Calu3 (cell line): ENCODE measurements at regions not wholly inside any gene's neighbourhood (a gene's known extent, or its start where the extent isn't known, plus 50 kb on each side); places are given as distances from the start of the nearest gene placed in this dataset.

ENCODE experiments used
- BruUV-seq: library from RNA; stranded (reverse); fragments of 400-500 nt; replicated peaks from 2 replicates; lab custom pipeline; 2021; lab: Mats Ljungman, UMichigan
- CTCF ChIA-PET: fragments of 300-600 bp; sonication (Branson Sonifier 250); formaldehyde crosslinking; loops from one replicate; lab custom pipeline; 2022; ENCODE audit warnings: antibody characterized with exemption; lab: Charles Lee
- DNase-seq: peaks from one replicate; pipeline ENCODE4 v3.0.0; 2022
- H3K27ac Mint-ChIP-seq: one replicate; pipeline ENCODE4 v1.8.0; 2022; ENCODE audit warnings: mixed read lengths; ENCODE audit not compliant: unreplicated experiment
- H3K27me3 Mint-ChIP-seq: one replicate; pipeline ENCODE4 v1.8.0; 2022; ENCODE audit warnings: mixed read lengths; ENCODE audit not compliant: unreplicated experiment
- H3K36me3 Mint-ChIP-seq: one replicate; pipeline ENCODE4 v1.8.0; 2022; ENCODE audit warnings: mild to moderate bottlenecking, moderate library complexity, mixed read lengths; ENCODE audit not compliant: insufficient read depth, unreplicated experiment
- H3K4me1 Mint-ChIP-seq: one replicate; pipeline ENCODE4 v1.8.0; 2022; ENCODE audit warnings: mild to moderate bottlenecking, low read depth, mixed read lengths; ENCODE audit not compliant: unreplicated experiment
- H3K4me3 Mint-ChIP-seq: one replicate; pipeline ENCODE4 v1.8.0; 2022; ENCODE audit warnings: mild to moderate bottlenecking, low read depth, moderate library complexity, mixed read lengths; ENCODE audit not compliant: unreplicated experiment
- H3K9me3 Mint-ChIP-seq: one replicate; pipeline ENCODE4 v1.8.0; 2022; ENCODE audit warnings: low read depth, mixed read lengths; ENCODE audit not compliant: unreplicated experiment
- intact Hi-C: fragments of 100-400 bp; cut with micrococcal nuclease; formaldehyde crosslinking; loops from one replicate; pipeline ENCODE4 v1.10.0; 2022; ENCODE audit not compliant: unreplicated experiment
- TF ChIP-seq, protein P1 (sequence below): fragments of 200-600 bp; IDR thresholded peaks from one replicate; pipeline ENCODE4 v1.8.0; 2022; ENCODE audit warnings: antibody characterized with exemption; ENCODE audit not compliant: unreplicated experiment

DNA sequence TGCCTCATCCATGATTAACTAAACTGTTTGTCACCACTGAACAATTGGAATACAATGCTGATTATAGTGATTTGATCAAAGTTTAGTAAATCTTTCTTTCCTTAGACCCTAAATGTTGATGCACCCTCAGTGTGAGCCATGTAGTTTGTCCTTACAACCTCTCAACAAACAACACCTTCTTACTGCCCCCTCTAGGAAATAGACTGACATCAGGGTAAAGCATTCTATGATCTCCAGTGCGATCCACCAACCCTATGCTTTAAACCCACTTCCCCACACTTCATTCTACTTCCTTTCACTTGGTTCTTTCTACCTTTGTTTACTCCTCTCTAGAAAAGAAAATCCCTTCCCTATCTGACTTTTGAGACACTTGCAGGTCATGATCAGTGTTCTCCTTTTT lies 1842.5 kb upstream of the PRR20A start:
- no TSS peak for BruUV-seq
- CTCF ChIA-PET: interaction anchor here (0.6 kb wide), 1 partner anchor 396 kb away, joined by 5 read pairs; no protein-coding TSS in a partner anchor
- H3K27me3 Mint-ChIP-seq: no peaks in the 10 kb centered on the region
- H3K4me1 Mint-ChIP-seq: no peaks in the 10 kb centered on the region
- no peak overlapping the region for H3K27ac Mint-ChIP-seq
- intact Hi-C loops: no loop called here
- no peak overlapping the region for H3K4me3 Mint-ChIP-seq
- no peaks in the 10 kb centered on the region for H3K36me3 Mint-ChIP-seq
- peaks cover 18% of the 10 kb centered on the region for H3K9me3 Mint-ChIP-seq
- no peak for DNase-seq
- TF ChIP-seq, protein P1, sequence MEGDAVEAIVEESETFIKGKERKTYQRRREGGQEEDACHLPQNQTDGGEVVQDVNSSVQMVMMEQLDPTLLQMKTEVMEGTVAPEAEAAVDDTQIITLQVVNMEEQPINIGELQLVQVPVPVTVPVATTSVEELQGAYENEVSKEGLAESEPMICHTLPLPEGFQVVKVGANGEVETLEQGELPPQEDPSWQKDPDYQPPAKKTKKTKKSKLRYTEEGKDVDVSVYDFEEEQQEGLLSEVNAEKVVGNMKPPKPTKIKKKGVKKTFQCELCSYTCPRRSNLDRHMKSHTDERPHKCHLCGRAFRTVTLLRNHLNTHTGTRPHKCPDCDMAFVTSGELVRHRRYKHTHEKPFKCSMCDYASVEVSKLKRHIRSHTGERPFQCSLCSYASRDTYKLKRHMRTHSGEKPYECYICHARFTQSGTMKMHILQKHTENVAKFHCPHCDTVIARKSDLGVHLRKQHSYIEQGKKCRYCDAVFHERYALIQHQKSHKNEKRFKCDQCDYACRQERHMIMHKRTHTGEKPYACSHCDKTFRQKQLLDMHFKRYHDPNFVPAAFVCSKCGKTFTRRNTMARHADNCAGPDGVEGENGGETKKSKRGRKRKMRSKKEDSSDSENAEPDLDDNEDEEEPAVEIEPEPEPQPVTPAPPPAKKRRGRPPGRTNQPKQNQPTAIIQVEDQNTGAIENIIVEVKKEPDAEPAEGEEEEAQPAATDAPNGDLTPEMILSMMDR: no peak

DNA sequence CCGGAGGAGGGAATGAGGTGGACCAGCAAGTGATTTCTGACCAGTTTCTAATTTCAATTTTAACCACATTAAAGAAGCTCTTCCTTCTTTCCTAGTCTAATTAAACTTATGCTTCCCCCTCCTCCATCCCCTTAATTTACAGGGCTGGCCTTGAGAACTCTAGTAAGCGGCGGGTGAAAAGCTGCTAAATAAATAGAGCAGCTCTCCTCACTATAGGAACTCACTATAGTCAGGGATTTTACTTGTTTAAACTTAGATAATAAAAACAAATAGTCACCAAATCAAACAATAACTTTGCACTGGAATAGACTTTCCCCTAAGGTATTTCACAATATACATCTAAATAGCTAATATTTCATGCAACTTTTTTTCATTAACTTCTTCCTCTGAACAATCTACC lies 1838.2 kb upstream of the PRR20A start:
- TF ChIP-seq, protein P1: no peak
- no peaks in the 10 kb centered on the region for H3K27me3 Mint-ChIP-seq
- no peak for DNase-seq
- intact Hi-C loops: no loop called here
- H3K9me3 Mint-ChIP-seq: peaks cover 17% of the 10 kb centered on the region
- no peak overlapping the region for H3K4me3 Mint-ChIP-seq
- no peaks in the 10 kb centered on the region for H3K4me1 Mint-ChIP-seq
- H3K36me3 Mint-ChIP-seq: no peaks in the 10 kb centered on the region
- CTCF ChIA-PET: no interaction called here
- BruUV-seq: no TSS peak
- H3K27ac Mint-ChIP-seq: no peak overlapping the region

DNA sequence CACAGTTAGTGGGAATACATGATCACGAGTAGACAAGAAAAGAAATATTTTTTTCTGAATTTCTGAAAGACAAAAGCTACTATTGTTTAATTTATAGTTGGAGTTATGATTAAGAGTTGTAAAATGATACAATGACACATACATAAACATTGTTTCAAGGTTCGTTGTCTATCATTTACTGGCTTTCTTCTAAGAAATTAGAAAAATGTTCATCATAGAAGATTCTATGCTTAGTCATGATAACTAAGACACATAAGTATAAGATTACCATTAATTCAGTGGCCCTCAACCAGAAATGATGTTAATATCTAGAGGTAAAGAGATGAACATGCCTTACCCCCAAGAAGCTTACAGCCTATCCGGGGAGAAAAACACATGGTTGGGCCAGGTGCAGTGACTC lies 1832.8 kb upstream of the PRR20A start:
- no peaks in the 10 kb centered on the region for H3K27me3 Mint-ChIP-seq
- peaks cover 16% of the 10 kb centered on the region for H3K9me3 Mint-ChIP-seq
- H3K27ac Mint-ChIP-seq: no peak overlapping the region
- TF ChIP-seq, protein P1: no peak
- intact Hi-C loops: no loop called here
- H3K36me3 Mint-ChIP-seq: no peaks in the 10 kb centered on the region
- DNase-seq: no peak
- CTCF ChIA-PET: no interaction called here
- no peaks in the 10 kb centered on the region for H3K4me1 Mint-ChIP-seq
- no TSS peak for BruUV-seq
- H3K4me3 Mint-ChIP-seq: no peak overlapping the region

DNA sequence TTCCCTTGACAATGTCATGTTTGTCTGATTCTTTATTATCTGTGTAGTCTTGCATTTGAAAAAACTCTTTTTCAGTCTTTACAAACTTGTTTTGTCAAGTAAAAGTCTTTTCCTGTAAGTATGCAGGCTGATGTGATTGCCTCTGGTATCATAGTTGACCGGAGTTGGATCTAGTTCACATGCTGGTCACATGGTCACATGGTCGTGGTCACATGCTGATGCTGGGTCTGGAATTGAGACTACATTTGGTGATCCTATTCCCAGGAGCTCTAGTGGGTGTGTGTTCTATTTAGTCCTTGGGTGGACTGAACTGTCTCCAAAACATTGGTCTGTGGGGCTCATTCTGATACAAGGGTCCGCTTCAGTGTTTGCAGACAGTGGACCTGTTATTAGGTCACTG lies 1798.8 kb upstream of the PRR20A start:
- Mint-ChIP-seq H3K27me3 (no peaks in the 10 kb centered on the region), H3K4me1 (no peaks in the 10 kb centered on the region), H3K36me3 (no peaks in the 10 kb centered on the region), H3K9me3 (peaks cover 9% of the 10 kb centered on the region), H3K27ac (no peak overlapping the region), H3K4me3 (no peak overlapping the region)
- BruUV-seq: no TSS peak
- TF ChIP-seq, protein P1: no peak
- intact Hi-C loops: no loop called here
- DNase-seq: no peak
- CTCF ChIA-PET: no interaction called here
